PC-3 (cell line): ENCODE measurements at regions not wholly inside any gene's neighbourhood (a gene's known extent, or its start where the extent isn't known, plus 50 kb on each side); places are given as distances from the start of the nearest gene placed in this dataset.

Source experiments
- ATAC-seq: fragments of 200-7000 bp; cut with Tn5 transposase; 2 replicates; pipeline ENCODE4 v1.9.1; 2020; ENCODE audit warnings: mild to moderate bottlenecking, moderate library complexity
- BruUV-seq: library from RNA; stranded (reverse); fragments of 400-500 nt; replicated peaks from 2 replicates; lab custom pipeline; 2021; lab: Mats Ljungman, UMichigan
- CTCF ChIA-PET: fragments of 300-600 bp; sonication (Branson Sonifier 250); formaldehyde crosslinking; loops from one replicate; lab custom pipeline; 2022; ENCODE audit warnings: antibody characterized with exemption; lab: Charles Lee
- POLR2A ChIA-PET: fragments of 300-600 bp; sonication (Branson Sonifier 250); formaldehyde crosslinking; loops from one replicate; lab custom pipeline; 2022; ENCODE audit warnings: antibody characterized with exemption; ENCODE audit not compliant: unreplicated experiment; lab: Charles Lee
- DNase-seq: peaks from one replicate; pipeline ENCODE4 v3.0.0-alpha.2; 2015
- H2AFZ ChIP-seq: fragments of 300-600 bp; sonication (generic); 2 replicates; pipeline ENCODE4 v1.6.0; 2016; ENCODE audit warnings: antibody characterized with exemption, low read length
- H3F3A ChIP-seq: fragments of 300-600 bp; sonication (generic); one replicate; pipeline ENCODE4 v1.6.0; 2017; ENCODE audit warnings: antibody characterized with exemption, low read length, control low read depth, mild to moderate bottlenecking; ENCODE audit not compliant: unreplicated experiment
- H3K27ac ChIP-seq: fragments of 300-600 bp; sonication (generic); 2 replicates; pipeline ENCODE4 v1.5.1; 2016; ENCODE audit warnings: mild to moderate bottlenecking, low read length
- H3K27me3 ChIP-seq: fragments of 300-600 bp; sonication (generic); 2 replicates; pipeline ENCODE4 v1.6.1; 2016; ENCODE audit warnings: low read length, mixed read lengths
- H3K36me3 ChIP-seq: fragments of 300-600 bp; sonication (generic); 2 replicates; pipeline ENCODE4 v1.6.1; 2016; ENCODE audit warnings: low read depth, mixed run types, low read length, mixed read lengths
- H3K4me1 ChIP-seq: fragments of 300-600 bp; sonication (generic); 2 replicates; pipeline ENCODE4 v1.5.1; 2016; ENCODE audit warnings: low read length; ENCODE audit not compliant: insufficient read depth
- H3K4me2 ChIP-seq: fragments of 300-600 bp; sonication (generic); 2 replicates; pipeline ENCODE4 v1.6.0; 2016; ENCODE audit warnings: low read length
- H3K4me3 ChIP-seq: fragments of 300-600 bp; sonication (generic); 2 replicates; pipeline ENCODE4 v1.5.1; 2016; ENCODE audit warnings: mild to moderate bottlenecking, low read length, mixed read lengths
- H3K79me2 ChIP-seq: fragments of 300-600 bp; sonication (generic); 2 replicates; pipeline ENCODE4 v1.6.1; 2017; ENCODE audit warnings: low read length, mixed read lengths
- H3K9ac ChIP-seq: fragments of 300-600 bp; sonication (generic); 2 replicates; pipeline ENCODE4 v1.6.0; 2016; ENCODE audit warnings: mild to moderate bottlenecking, low read length
- H3K9me2 ChIP-seq: fragments of 300-600 bp; sonication (generic); replicated peaks from 2 replicates; pipeline ENCODE4 v1.6.1; 2016; ENCODE audit warnings: mixed run types, low read length, mixed read lengths
- H3K9me3 ChIP-seq: fragments of 300-600 bp; sonication (generic); 2 replicates; pipeline ENCODE4 v1.6.1; 2016; ENCODE audit warnings: low read length, mixed read lengths
- H4K20me1 ChIP-seq: fragments of 300-600 bp; sonication (generic); 2 replicates; pipeline ENCODE4 v1.6.1; 2016; ENCODE audit warnings: low read length, mixed read lengths
- EZH2 ChIP-seq: fragments of 300-600 bp; sonication (generic); IDR thresholded peaks from one replicate; pipeline ENCODE4 v1.6.1; 2017; ENCODE audit warnings: antibody characterized with exemption, mild to moderate bottlenecking, low read length; ENCODE audit not compliant: unreplicated experiment
- EZH2phosphoT487 ChIP-seq: fragments of 300-600 bp; sonication (generic); IDR thresholded peaks from 2 replicates; pipeline ENCODE4 v1.6.1; 2018; ENCODE audit warnings: mild to moderate bottlenecking, antibody characterized with exemption, low read length, borderline replicate concordance
- intact Hi-C: fragments of 100-400 bp; cut with micrococcal nuclease; formaldehyde crosslinking; loops from 2 replicates; pipeline ENCODE4 v1.9.0; 2023
- TF ChIP-seq, protein P1 (sequence below): fragments of 300-600 bp; sonication (generic); conservative IDR thresholded peaks from 2 replicates; pipeline ENCODE4 v1.5.1; 2017; ENCODE audit warnings: antibody characterized with exemption, low read depth, mild to moderate bottlenecking, low read length

GRCh38 chr15:69661871-69662644 lies 209.4 kb downstream of the RPLP1 start:
- H3K27me3 ChIP-seq: no peaks in the 10 kb centered on the region
- TF ChIP-seq EZH2 (no peak), EZH2phosphoT487 (no peak)
- TF ChIP-seq, protein P1, sequence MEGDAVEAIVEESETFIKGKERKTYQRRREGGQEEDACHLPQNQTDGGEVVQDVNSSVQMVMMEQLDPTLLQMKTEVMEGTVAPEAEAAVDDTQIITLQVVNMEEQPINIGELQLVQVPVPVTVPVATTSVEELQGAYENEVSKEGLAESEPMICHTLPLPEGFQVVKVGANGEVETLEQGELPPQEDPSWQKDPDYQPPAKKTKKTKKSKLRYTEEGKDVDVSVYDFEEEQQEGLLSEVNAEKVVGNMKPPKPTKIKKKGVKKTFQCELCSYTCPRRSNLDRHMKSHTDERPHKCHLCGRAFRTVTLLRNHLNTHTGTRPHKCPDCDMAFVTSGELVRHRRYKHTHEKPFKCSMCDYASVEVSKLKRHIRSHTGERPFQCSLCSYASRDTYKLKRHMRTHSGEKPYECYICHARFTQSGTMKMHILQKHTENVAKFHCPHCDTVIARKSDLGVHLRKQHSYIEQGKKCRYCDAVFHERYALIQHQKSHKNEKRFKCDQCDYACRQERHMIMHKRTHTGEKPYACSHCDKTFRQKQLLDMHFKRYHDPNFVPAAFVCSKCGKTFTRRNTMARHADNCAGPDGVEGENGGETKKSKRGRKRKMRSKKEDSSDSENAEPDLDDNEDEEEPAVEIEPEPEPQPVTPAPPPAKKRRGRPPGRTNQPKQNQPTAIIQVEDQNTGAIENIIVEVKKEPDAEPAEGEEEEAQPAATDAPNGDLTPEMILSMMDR: no peak
- H2AFZ ChIP-seq: no peak overlapping the region
- H3K9ac ChIP-seq: no peak overlapping the region
- H3K9me3 ChIP-seq: no peaks in the 10 kb centered on the region
- H3K4me2 ChIP-seq: no peak overlapping the region
- ATAC-seq (no peak), DNase-seq (no peak)
- ChIA-PET CTCF (no interaction called here), POLR2A (no interaction called here)
- no peak overlapping the region for H3K4me3 ChIP-seq
- H3K27ac ChIP-seq: no peak overlapping the region
- no TSS peak for BruUV-seq
- H4K20me1 ChIP-seq: no peaks in the 10 kb centered on the region
- H3K36me3 ChIP-seq: no peaks in the 10 kb centered on the region
- no peaks in the 10 kb centered on the region for H3F3A ChIP-seq
- H3K4me1 ChIP-seq: peaks cover 15% of the 10 kb centered on the region
- no peaks in the 10 kb centered on the region for H3K79me2 ChIP-seq
- intact Hi-C loops: no loop called here
- no peaks in the 10 kb centered on the region for H3K9me2 ChIP-seq

- Histone ChIP-seq H3K9ac (no peak overlapping the region), H3K4me2 (no peak overlapping the region), H4K20me1 (no peaks in the 10 kb centered on the region), H3K79me2 (no peaks in the 10 kb centered on the region), H3K9me2 (no peaks in the 10 kb centered on the region), H3K4me1 (peaks cover 15% of the 10 kb centered on the region), H3K4me3 (no peak overlapping the region), H3K27me3 (no peaks in the 10 kb centered on the region), H3K27ac (no peak overlapping the region), H2AFZ (no peak overlapping the region), H3K36me3 (no peaks in the 10 kb centered on the region), H3F3A (no peaks in the 10 kb centered on the region), H3K9me3 (no peaks in the 10 kb centered on the region)
- DNase-seq (no peak), ATAC-seq (no peak)
- TF ChIP-seq EZH2: no peak
- TF ChIP-seq, protein P1: no peak
- no peak for TF ChIP-seq EZH2phosphoT487
- POLR2A ChIA-PET: no interaction called here
- CTCF ChIA-PET: no interaction called here
- intact Hi-C loops: no loop called here
- BruUV-seq: no TSS peak
Measured at GRCh38 chr15:69662645-69663000, 210.0 kb downstream of the RPLP1 start.

GRCh38 chr15:69663441-69663840 lies 210.8 kb downstream of the RPLP1 start:
- no peaks in the 10 kb centered on the region for H3K27me3 ChIP-seq
- ATAC-seq: no peak
- H3K4me3 ChIP-seq: no peak overlapping the region
- no peaks in the 10 kb centered on the region for H3K9me2 ChIP-seq
- H3K4me2 ChIP-seq: no peak overlapping the region
- H3K4me1 ChIP-seq: peaks cover 15% of the 10 kb centered on the region
- H2AFZ ChIP-seq: no peak overlapping the region
- no peak overlapping the region for H3K9ac ChIP-seq
- no peaks in the 10 kb centered on the region for H3K36me3 ChIP-seq
- H4K20me1 ChIP-seq: no peaks in the 10 kb centered on the region
- TF ChIP-seq EZH2phosphoT487: no peak
- TF ChIP-seq EZH2: no peak
- TF ChIP-seq, protein P1: no peak
- DNase-seq: no peak
- H3K9me3 ChIP-seq: no peaks in the 10 kb centered on the region
- no peaks in the 10 kb centered on the region for H3F3A ChIP-seq
- ChIA-PET CTCF (no interaction called here), POLR2A (no interaction called here)
- no peak overlapping the region for H3K27ac ChIP-seq
- H3K79me2 ChIP-seq: no peaks in the 10 kb centered on the region
- BruUV-seq: no TSS peak
- intact Hi-C loops: no loop called here
